HG03039 (cell line): ENCODE measurements at regions not wholly inside any gene's neighbourhood (a gene's known extent, or its start where the extent isn't known, plus 50 kb on each side); places are given as distances from the start of the nearest gene placed in this dataset.

ENCODE experiments used
- ATAC-seq: cut with Tn5 transposase; IDR thresholded peaks from one replicate; pipeline ENCODE4 v1.9.1; 2021; ENCODE audit warnings: mild to moderate bottlenecking, moderate library complexity; ENCODE audit not compliant: unreplicated experiment

GRCh38 chr2:181766129-181766528 lies 85.8 kb upstream of the NEUROD1 start:
- no peak for ATAC-seq

- no peak for ATAC-seq
These were observed 89.8 kb upstream of the NEUROD1 start for GRCh38 chr2:181770150-181770549.

GRCh38 chr2:181771356-181771755 lies 91.0 kb upstream of the NEUROD1 start:
- ATAC-seq, result no peak

- no peak for ATAC-seq
These were observed 92.0 kb upstream of the NEUROD1 start for GRCh38 chr2:181772334-181772733.

- no peak for ATAC-seq
These were observed 92.5 kb upstream of the NEUROD1 start for GRCh38 chr2:181772777-181773176.

- ATAC-seq, result no peak
These were observed 94.4 kb upstream of the NEUROD1 start for GRCh38 chr2:181774685-181775084.

GRCh38 chr2:181776336-181776735 lies 96.0 kb upstream of the NEUROD1 start:
- ATAC-seq, result no peak

- no peak for ATAC-seq
These were observed 97.4 kb upstream of the NEUROD1 start for GRCh38 chr2:181777734-181778133.

GRCh38 chr2:181778621-181779201 lies 98.4 kb upstream of the NEUROD1 start:
- no peak for ATAC-seq

- no peak for ATAC-seq
These were observed 99.1 kb upstream of the NEUROD1 start for GRCh38 chr2:181779288-181780021.

GRCh38 chr2:181780047-181780651 lies 99.8 kb upstream of the NEUROD1 start:
- ATAC-seq, result no peak

- ATAC-seq, result no peak
These were observed 100.3 kb upstream of the NEUROD1 start for GRCh38 chr2:181780657-181781056.

- ATAC-seq, result no peak
These were observed 100.9 kb upstream of the NEUROD1 start for GRCh38 chr2:181781078-181781786.

- no peak for ATAC-seq
These were observed 102.3 kb upstream of the NEUROD1 start for GRCh38 chr2:181782660-181783059.

GRCh38 chr2:181784556-181784955 lies 104.2 kb upstream of the NEUROD1 start:
- no peak for ATAC-seq

- no peak for ATAC-seq
These were observed 105.5 kb upstream of the NEUROD1 start for GRCh38 chr2:181785691-181786344.

- ATAC-seq, result no peak
These were observed 104.9 kb upstream of the ITPRID2 start for GRCh38 chr2:181786371-181787228.

GRCh38 chr2:181787310-181788048 lies 104.1 kb upstream of the ITPRID2 start:
- ATAC-seq, result no peak

- ATAC-seq, result no peak
These were observed 102.5 kb upstream of the ITPRID2 start for GRCh38 chr2:181788897-181789555.
